GM12878 (cell line): ENCODE measurements at regions not wholly inside any gene's neighbourhood (a gene's known extent, or its start where the extent isn't known, plus 50 kb on each side); places are given as distances from the start of the nearest gene placed in this dataset.

Experiments
- ATAC-seq: fragments of 200-7000 bp; cut with Tn5 transposase; 3 replicates; pipeline ENCODE4 v1.9.1; 2020; ENCODE audit warnings: mild to moderate bottlenecking, moderate library complexity
- BruUV-seq: library from RNA; stranded (reverse); fragments of 400-500 nt; replicated peaks from 2 replicates; lab custom pipeline; 2021; lab: Mats Ljungman, UMichigan
- CTCF ChIA-PET: fragments of 300-600 bp; sonication (Branson Sonifier 250); formaldehyde crosslinking; extraction: SDS; loops from one replicate; lab custom pipeline; 2021; ENCODE audit warnings: inconsistent platforms; lab: Yijun Ruan, JAX
- POLR2A ChIA-PET: fragments of 350-600 bp; formaldehyde crosslinking; extraction: SDS; loops from one replicate; lab custom pipeline; 2021; ENCODE audit warnings: inconsistent platforms; lab: Charles Lee
- RAD21 ChIA-PET: fragments of 300-600 bp; sonication (Branson Sonifier 250); formaldehyde crosslinking; loops from one replicate; lab custom pipeline; 2023; ENCODE audit warnings: antibody characterized with exemption; ENCODE audit not compliant: unreplicated experiment; lab: Charles Lee
- SMC1A ChIA-PET: fragments of 300-600 bp; sonication (Branson Sonifier 250); formaldehyde crosslinking; loops from one replicate; lab custom pipeline; 2023; ENCODE audit not compliant: unreplicated experiment, uncharacterized antibody; lab: Charles Lee
- DNase-seq: peaks from one replicate; pipeline ENCODE4 v3.0.0-alpha.2; 2011; ENCODE audit warnings: low read depth, low spot score
- FAIRE-seq: peaks from 3 replicates; lab custom pipeline; 2011; peaks lifted over from hg19 to GRCh38; lab: Jason Lieb, UNC
- H2AFZ ChIP-seq: 2 replicates; pipeline ENCODE4 v1.6.0; 2011; ENCODE audit warnings: low read depth, low read length, control low read depth; ENCODE audit not compliant: control insufficient read depth
- H3K27ac ChIP-seq: 2 replicates; pipeline ENCODE4 v1.5.1; 2011; ENCODE audit warnings: control low read depth; ENCODE audit not compliant: control insufficient read depth, insufficient read depth
- H3K27me3 ChIP-seq, 2 experiments: replicated peaks in 1 of 2; 2 replicates each; pipeline versions ENCODE4 v1.6.0 to v1.6.1; 2011; ENCODE audit warnings: low read length in 1 of 2; ENCODE audit not compliant: control insufficient read depth in 2 of 2, insufficient read depth in 2 of 2
- H3K36me3 ChIP-seq, 2 experiments: 2 replicates each; pipeline ENCODE4 v1.5.1; 2011; ENCODE audit warnings: low read length in 1 of 2; ENCODE audit not compliant: control insufficient read depth in 2 of 2, insufficient read depth in 2 of 2
- H3K4me1 ChIP-seq: 2 replicates; pipeline ENCODE4 v1.6.1; 2011; ENCODE audit warnings: mild to moderate bottlenecking, low read length, moderate library complexity, mixed read lengths; ENCODE audit not compliant: control insufficient read depth, insufficient read depth
- H3K4me2 ChIP-seq: 2 replicates; pipeline ENCODE4 v1.6.0; 2011; ENCODE audit warnings: control low read depth; ENCODE audit not compliant: control insufficient read depth, insufficient read depth
- H3K4me3 ChIP-seq: fragments of 200-600 bp; sonication (generic); 2 replicates; pipeline ENCODE4 v1.5.1; 2016
- H3K79me2 ChIP-seq: 2 replicates; pipeline ENCODE4 v1.6.0; 2011; ENCODE audit warnings: low read length; ENCODE audit not compliant: control insufficient read depth, insufficient read depth
- H3K9ac ChIP-seq: 2 replicates; pipeline ENCODE4 v1.8.0; 2011; ENCODE audit warnings: low read length, control low read depth, mixed read lengths; ENCODE audit not compliant: control insufficient read depth, insufficient read depth
- H3K9me3 ChIP-seq: replicated peaks from 3 replicates; pipeline ENCODE4 v1.5.1; 2011; ENCODE audit warnings: mild to moderate bottlenecking, low read length; ENCODE audit not compliant: control insufficient read depth, insufficient read depth
- H4K20me1 ChIP-seq: 2 replicates; pipeline ENCODE4 v1.6.0; 2011; ENCODE audit not compliant: control insufficient read depth, insufficient read depth
- BCL11A ChIP-seq: IDR thresholded peaks from 2 replicates; pipeline ENCODE4 v1.6.1; 2011; ENCODE audit warnings: low read depth, low read length
- DPF2 ChIP-seq: fragments of 450-650 bp; IDR thresholded peaks from 2 replicates; pipeline ENCODE4 v1.6.1; 2017; ENCODE audit warnings: mild to moderate bottlenecking
- HSF1 ChIP-seq: fragments of 150-350 bp; IDR thresholded peaks from 2 replicates; pipeline ENCODE4 v1.6.1; 2014; ENCODE audit warnings: mild to moderate bottlenecking, low read depth, low read length
- LARP7 ChIP-seq: fragments of 450-650 bp; IDR thresholded peaks from 2 replicates; pipeline ENCODE4 v1.6.1; 2017; ENCODE audit warnings: mild to moderate bottlenecking
- MXI1 ChIP-seq: fragments of 150-350 bp; IDR thresholded peaks from 2 replicates; pipeline ENCODE4 v1.6.1; 2011; ENCODE audit warnings: low read depth, mild to moderate bottlenecking, inconsistent platforms, low read length, improper control_type of control experiment
- NBN ChIP-seq: fragments of 450-650 bp; IDR thresholded peaks from 2 replicates; pipeline ENCODE4 v1.6.1; 2016
- PML ChIP-seq: IDR thresholded peaks from 2 replicates; pipeline ENCODE4 v1.6.1; 2012; ENCODE audit warnings: low read length, inconsistent platforms
- SMAD1 ChIP-seq: fragments of 450-650 bp; IDR thresholded peaks from 2 replicates; pipeline ENCODE4 v1.6.1; 2018; ENCODE audit warnings: mild to moderate bottlenecking, low read depth; ENCODE audit not compliant: partially characterized antibody
- SP1 ChIP-seq: IDR thresholded peaks from one replicate; pipeline ENCODE4 v1.6.1; 2011; ENCODE audit warnings: low read depth, low read length
- TAF1 ChIP-seq: IDR thresholded peaks from 2 replicates; pipeline ENCODE4 v1.6.1; 2011; ENCODE audit warnings: mild to moderate bottlenecking, low read depth, low read length, borderline replicate concordance
- YBX1 ChIP-seq: fragments of 450-650 bp; IDR thresholded peaks from 2 replicates; pipeline ENCODE4 v1.6.1; 2016; ENCODE audit warnings: antibody characterized with exemption
- YY1 ChIP-seq: IDR thresholded peaks from 2 replicates; pipeline ENCODE4 v1.6.1; 2011; ENCODE audit warnings: low read depth, mild to moderate bottlenecking, low read length
- WGBS: methylation state at CpG from one replicate; pipeline ENCODE4 v1.1.6; 2016; ENCODE audit warnings: low lambda C conversion rate; ENCODE audit not compliant: insufficient replicate concordance, insufficient coverage; ENCODE audit errors: missing lambda C conversion rate; 5-methylcytosine and 5-hydroxymethylcytosine counted together
- in situ Hi-C: fragments of 300-500 bp; cut with MboI; formaldehyde crosslinking; loops from 9 replicates; pipeline ENCODE4 v1.14.3; 2018; ENCODE audit warnings: mixed read lengths
- intact Hi-C: fragments of 100-400 bp; cut with micrococcal nuclease; formaldehyde crosslinking; loops from one replicate; pipeline ENCODE4 v1.14.2; 2022; ENCODE audit not compliant: unreplicated experiment

- no peak overlapping the region for H3K4me2 ChIP-seq
- H3K9ac ChIP-seq: no peak overlapping the region
- H3K9me3 ChIP-seq: no peaks in the 10 kb centered on the region
- no peak for FAIRE-seq
- WGBS: 0% methylated on average over 3 of the region's 3 CpGs
- RAD21 ChIA-PET: no interaction called here
- H3K79me2 ChIP-seq: no peaks in the 10 kb centered on the region
- H4K20me1 ChIP-seq: no peaks in the 10 kb centered on the region
- BruUV-seq: no TSS peak
- POLR2A ChIA-PET: no interaction called here
- TF ChIP-seq PML: no peak
- TF ChIP-seq HSF1: no peak
- TF ChIP-seq SP1: no peak
- TF ChIP-seq DPF2: no peak
- TF ChIP-seq TAF1: no peak
- no peak for TF ChIP-seq SMAD1
- no peak for TF ChIP-seq BCL11A
- TF ChIP-seq YY1: no peak
- TF ChIP-seq NBN: no peak
- TF ChIP-seq MXI1: no peak
- no peak for TF ChIP-seq YBX1
- TF ChIP-seq LARP7: no peak
- no peaks in the 10 kb centered on the region for H3K36me3 ChIP-seq
- intact Hi-C loops (no loop called here), in situ Hi-C loops (no loop called here)
- SMC1A ChIA-PET: no interaction called here
- H3K27ac ChIP-seq: no peak overlapping the region
- H3K4me3 ChIP-seq: no peak overlapping the region
- CTCF ChIA-PET: no interaction called here
- H3K27me3 ChIP-seq: no peaks in the 10 kb centered on the region
- ATAC-seq: no peak
- no peak overlapping the region for H2AFZ ChIP-seq
- no peaks in the 10 kb centered on the region for H3K4me1 ChIP-seq
- DNase-seq: no peak
These were observed 827.6 kb downstream of the SLC6A15 start for GRCh38 chr12:84085046-84085445.
